ENCODE measurements at regions not wholly inside any gene's neighbourhood (a gene's known extent, or its start where the extent isn't known, plus 50 kb on each side); places are given as distances from the start of the nearest gene placed in this dataset.

DNA sequence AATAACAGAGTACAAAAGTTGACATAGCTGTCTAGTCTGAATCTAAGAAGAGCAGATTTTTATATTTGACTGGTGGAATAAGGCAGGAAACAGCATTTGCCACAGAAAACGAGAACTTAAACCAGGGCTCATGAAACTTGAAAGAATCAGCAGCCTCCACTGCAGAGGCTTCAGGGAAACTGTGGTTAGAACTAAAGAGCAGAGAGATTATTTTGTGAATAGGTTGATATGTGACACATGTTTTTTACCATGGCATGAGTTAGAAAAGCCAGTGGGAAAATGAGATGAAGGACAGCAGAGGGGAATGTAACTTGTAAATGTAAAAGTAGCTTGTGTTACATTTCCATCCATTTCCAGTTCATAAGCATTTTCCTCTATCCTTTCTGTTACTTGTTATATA is 63.7 kb upstream of the CAMK2D start:
- Histone ChIP-seq H2AK5ac (ENCODE audit: low read depth, low read length) (no peak overlapping the region), H3K79me1 (ENCODE audit: low read depth, low read length) (no peaks in the 10 kb centered on the region), H4K20me1 (replicated peaks in 1 of 2; ENCODE audit: control insufficient read depth in 1 of 2, insufficient read depth in 2 of 2, low read length in 2 of 2) (no peaks in the 10 kb centered on the region), H3K56ac (replicated peaks; ENCODE audit: insufficient read length, low read depth, low read length) (no peak overlapping the region), H3K9me3 (ENCODE audit: insufficient read depth in 2 of 2, low read depth in 1 of 2, low read length in 1 of 2) (no peaks in the 10 kb centered on the region), H3K27me3 (replicated peaks in 1 of 4; ENCODE audit: control insufficient read depth in 3 of 4, extremely low read depth in 1 of 4, insufficient read depth in 3 of 4, low read length in 3 of 4) (no peaks in the 10 kb centered on the region), H2BK20ac (ENCODE audit: low read length) (no peak overlapping the region), H2BK5ac (ENCODE audit: low read depth, low read length) (no peak overlapping the region), H3K36me3 (ENCODE audit: control insufficient read depth in 2 of 4, insufficient read depth in 4 of 4, low read length in 3 of 4) (no peaks in the 10 kb centered on the region), H2BK12ac (ENCODE audit: low read depth, low read length) (no peak overlapping the region), H3K4me2 (ENCODE audit: insufficient read depth in 1 of 2, low read depth in 2 of 2, low read length in 2 of 2) (no peak overlapping the region), H3K4me1 (replicated peaks in 1 of 4; ENCODE audit: control insufficient read depth in 3 of 4, insufficient read depth in 4 of 4, low read length in 3 of 4) (no peaks in the 10 kb centered on the region), H3K9ac (replicated peaks in 1 of 4; ENCODE audit: extremely low read depth in 1 of 4, low read depth in 3 of 4, low read length in 3 of 4) (no peak overlapping the region), H3K4ac (replicated peaks; ENCODE audit: insufficient read length, low read depth, low read length) (no peak overlapping the region), H3K79me2 (ENCODE audit: control insufficient read depth in 1 of 2, insufficient read depth in 2 of 2, low read length in 2 of 2) (no peaks in the 10 kb centered on the region), H4K8ac (ENCODE audit: extremely low read depth, insufficient read depth, low read length) (no peak overlapping the region), H3K23ac (ENCODE audit: insufficient read length) (no peak overlapping the region), H2AFZ (ENCODE audit: low read length) (no peak overlapping the region), H3K4me3 (ENCODE audit: extremely low read depth in 1 of 4, insufficient read depth in 2 of 4, low read depth in 3 of 4, low read length in 4 of 4) (no peak overlapping the region), H2BK15ac (ENCODE audit: low read length) (no peak overlapping the region), H2BK120ac (replicated peaks; ENCODE audit: low read depth, low read length) (no peak overlapping the region), H3K18ac (ENCODE audit: extremely low read depth, low read length) (no peak overlapping the region), H3K14ac (ENCODE audit: insufficient read length) (no peak overlapping the region), H3K23me2 (ENCODE audit: low read depth, low read length) (no peaks in the 10 kb centered on the region; the same call in 1 of the 2 replicates), H4K5ac (ENCODE audit: insufficient read length, low read depth, low read length) (no peak overlapping the region), H4K91ac (replicated peaks; ENCODE audit: insufficient read length, low read length) (no peak overlapping the region), H3K27ac (ENCODE audit: low read depth, low read length) (no peak overlapping the region)
- POLR2A ChIA-PET (ENCODE audit: partially characterized antibody), result no interaction called here
- 84% methylated on average over 1 of the region's 1 CpG; no CpG with 5 or more reads in 1 of the 2 experiments for WGBS, 2 experiments (ENCODE audit: extremely low coverage in 1 of 2, insufficient coverage in 1 of 2, insufficient read length in 1 of 2, insufficient replicate concordance in 2 of 2, low coverage in 1 of 2, low lambda C conversion rate in 2 of 2, missing lambda C conversion rate in 1 of 2)
- DNase-seq (ENCODE audit: low read depth in 1 of 2, low spot score in 2 of 2) (no peak), FAIRE-seq (no peak)
- CTCF ChIA-PET (ENCODE audit: partially characterized antibody), result no interaction called here
- no peak for TF ChIP-seq SRF (IDR thresholded peaks at IDR 0.05; ENCODE audit: low read depth, low read length)
- no peak for TF ChIP-seq CBX5 (IDR thresholded peaks at IDR 0.05; ENCODE audit: low read depth, low read length)

All from H1 (cell line).